ENCODE measurements at regions not wholly inside any gene's neighbourhood (a gene's known extent, or its start where the extent isn't known, plus 50 kb on each side); places are given as distances from the start of the nearest gene placed in this dataset.
A peak's percentile ranks its signal among the peaks of the same experiment; 100 is the strongest.
"Not testable (repeated sequence)": the region's sequence is repeated elsewhere in the genome, so short reads cannot be mapped to it uniquely, and the experiment has no call there.

DNA sequence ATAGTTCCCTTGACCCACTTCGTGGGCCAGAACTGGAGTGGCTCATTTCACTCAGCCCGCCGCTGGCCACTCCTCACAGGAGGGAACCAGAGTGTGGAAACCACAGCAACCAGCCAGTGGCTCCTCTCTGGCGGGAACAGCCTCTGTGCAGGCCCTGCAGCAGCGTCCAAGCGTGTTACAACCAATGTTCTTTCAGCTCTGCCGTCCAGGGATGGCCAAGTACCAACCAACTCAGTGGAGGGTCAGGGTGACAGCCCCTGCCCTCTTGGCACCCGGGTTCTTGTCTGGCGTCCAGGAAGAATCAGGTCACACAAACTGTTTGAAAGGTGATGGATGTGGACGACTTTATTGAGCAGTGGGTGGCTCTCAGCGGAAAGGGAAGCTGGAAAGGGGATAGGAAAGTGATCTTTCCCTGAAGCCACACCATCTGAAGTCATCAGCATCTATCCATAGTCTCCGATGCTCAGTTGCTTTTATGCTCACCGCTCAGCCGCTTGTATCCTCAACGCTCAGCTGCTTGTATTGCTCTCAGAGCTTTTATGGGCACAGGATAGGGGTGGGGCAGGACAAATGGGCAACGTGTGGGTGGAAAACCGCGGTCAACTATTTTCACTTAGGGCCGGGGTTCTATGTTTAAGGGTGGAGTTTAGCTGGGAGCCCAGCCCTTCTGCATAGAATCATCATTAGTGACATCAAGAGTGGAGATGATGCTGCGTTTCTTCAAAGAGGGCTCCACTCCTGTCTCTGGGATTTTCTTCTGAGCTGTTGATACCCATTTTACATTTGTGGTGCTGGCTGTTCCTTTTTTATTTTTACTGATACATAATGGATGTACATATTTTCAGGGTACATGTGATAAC lies 250.2 kb downstream of the RRAGC start:
- no peak for DNase-seq (ENCODE audit: low spot score)

DNA sequence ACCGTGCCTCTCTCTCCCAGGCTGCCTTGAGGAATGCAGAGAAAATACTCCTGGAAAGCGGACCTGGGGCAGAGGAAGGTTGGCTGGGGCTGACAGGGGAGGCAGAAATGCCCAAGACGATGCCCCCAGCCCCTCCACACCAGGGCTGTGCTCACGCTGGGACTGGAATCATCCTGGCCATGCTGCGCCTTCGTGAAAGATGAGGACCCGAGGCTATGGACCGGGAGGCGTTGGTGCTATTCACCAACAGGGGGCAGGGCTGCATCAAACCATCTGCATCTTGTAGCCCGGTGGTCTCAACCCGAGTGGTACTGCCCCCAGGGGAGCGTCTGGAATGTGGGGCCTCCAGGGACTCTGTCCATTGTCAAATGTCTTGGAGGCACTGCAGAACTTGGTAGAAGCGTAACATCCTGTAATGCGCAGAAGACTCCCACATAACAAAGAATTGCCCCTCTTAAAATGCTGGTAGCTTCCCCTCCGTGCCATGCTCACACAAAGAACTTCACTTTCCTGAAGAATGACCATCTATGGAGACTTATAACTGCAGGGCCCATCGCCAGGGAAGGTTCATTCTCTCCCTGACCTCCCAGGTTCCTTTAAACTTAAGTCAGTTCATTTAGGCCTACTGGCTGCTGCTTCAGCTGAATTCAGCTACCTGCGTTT lies 251.2 kb downstream of the RRAGC start:
- DNase-seq (ENCODE audit: low spot score), result no peak

DNA sequence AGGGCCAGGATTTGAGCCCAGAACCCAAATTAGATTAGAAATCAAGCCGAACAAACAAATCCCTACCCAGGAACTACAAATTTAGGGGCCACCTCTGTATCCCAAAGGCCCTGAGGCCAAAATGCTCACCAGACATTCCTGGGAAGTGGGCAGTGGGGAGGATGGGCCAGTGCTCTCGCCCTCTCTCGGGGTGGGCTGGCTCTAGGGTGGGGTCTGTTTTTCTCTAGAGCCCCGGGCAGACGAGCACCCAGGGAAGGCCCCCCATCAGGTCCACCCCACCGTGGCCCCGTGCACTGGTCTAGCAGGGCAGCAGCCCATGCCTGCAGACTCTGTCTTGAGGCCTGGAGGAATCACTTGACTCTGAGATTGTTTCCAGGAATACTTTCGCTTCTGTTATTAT lies 252.0 kb downstream of the RRAGC start:
- no peak for DNase-seq (ENCODE audit: low spot score)

DNA sequence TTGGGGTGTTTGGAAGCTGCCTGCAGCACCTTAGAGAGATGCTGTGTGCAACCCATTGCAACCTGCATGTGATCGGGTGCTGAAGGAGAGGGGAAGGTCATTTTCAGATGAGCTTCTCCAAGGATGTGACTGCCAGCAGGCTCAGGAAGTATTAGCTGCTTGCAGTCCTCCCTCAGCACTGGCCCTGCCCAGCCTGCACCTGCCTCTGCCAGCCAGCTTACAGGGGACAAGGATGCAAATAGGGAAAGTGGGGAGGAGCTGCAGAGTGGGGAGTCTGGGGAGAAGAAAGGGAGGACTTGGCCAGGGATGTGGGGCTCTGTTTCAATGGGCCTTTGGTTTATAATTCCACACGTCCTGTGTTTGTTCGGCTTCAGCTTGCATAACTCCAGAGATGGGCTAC lies 254.5 kb downstream of the RRAGC start:
- no peak for DNase-seq (ENCODE audit: low spot score)

DNA sequence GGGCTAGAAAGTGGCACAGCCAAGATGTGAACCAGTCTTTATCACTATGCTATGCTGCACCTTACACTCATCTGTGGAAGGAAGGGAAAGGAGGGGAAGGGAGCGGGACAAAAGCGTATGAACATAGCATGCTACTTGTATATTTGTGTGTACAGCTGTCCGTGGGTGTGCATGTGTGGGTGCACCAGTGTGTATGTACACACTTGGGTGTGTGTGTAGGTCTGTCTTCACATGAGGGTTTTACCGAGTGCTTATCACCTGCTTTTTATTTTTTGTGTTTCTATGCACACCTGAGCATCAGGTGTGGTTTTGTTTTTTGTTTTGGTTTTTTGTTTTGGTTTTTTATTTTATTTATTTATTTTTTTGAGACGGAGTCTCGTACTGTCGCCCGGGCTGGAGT lies 255.7 kb downstream of the RRAGC start:
- no peak for DNase-seq (ENCODE audit: low spot score)

DNA sequence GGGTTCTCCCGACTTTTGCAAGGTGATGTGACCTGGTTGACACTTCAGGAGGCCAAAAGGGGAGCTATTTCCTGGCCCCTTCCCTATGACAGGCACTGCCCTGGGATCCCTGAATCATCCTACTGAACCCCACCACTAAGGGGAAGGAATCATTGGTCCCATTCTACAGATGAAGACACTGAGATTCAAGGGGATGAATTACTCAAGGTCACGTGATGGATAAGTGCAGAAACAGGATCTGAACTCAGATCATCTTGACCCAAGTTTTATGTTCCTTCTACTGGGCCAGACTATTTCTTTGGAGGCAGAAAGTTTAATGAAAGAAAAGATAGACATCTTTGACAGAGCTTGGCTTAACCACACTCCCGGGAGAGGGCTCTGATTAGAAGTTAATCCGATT lies 258.7 kb downstream of the RRAGC start:
- no peak for DNase-seq (ENCODE audit: low spot score)

DNA sequence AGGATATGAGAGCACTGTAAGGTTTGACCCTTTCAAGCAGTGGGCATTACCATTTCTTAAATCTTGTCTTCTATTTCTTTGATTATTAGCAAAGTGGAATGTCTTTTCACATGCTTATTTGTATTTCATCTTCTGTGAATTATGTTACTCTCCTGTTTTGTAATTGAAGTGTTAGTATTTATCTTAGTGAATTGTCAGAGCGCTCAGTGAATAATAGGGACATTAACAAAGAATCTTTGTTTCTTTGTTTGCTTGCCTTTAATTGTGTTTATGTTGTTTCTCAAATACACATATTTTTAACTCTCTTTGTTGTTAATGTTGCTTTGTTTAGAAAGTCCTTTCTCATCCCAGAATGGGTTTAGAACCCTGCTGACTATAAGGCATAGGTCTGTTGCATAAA lies 259.3 kb downstream of the RRAGC start:
- no peak for DNase-seq (ENCODE audit: low spot score)

DNA sequence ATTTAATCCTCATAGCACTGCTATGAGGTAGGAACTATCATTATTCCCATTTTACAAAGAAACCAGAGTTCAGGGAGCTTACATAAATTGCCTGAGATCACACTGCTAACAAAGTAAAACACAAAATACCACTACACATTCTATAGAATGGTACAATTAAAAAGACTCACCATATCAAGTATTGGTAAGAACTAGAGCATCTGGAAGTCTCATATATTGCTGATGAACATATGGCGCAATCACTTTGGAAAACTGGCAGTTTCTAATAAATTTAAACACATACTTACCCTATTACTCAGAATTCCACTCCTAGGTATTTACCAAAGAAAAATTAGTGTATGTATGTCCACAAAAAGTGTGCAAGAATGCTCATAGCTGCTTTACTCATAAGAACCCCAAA lies 261.5 kb downstream of the RRAGC start:
- no peak for DNase-seq (ENCODE audit: low spot score)

DNA sequence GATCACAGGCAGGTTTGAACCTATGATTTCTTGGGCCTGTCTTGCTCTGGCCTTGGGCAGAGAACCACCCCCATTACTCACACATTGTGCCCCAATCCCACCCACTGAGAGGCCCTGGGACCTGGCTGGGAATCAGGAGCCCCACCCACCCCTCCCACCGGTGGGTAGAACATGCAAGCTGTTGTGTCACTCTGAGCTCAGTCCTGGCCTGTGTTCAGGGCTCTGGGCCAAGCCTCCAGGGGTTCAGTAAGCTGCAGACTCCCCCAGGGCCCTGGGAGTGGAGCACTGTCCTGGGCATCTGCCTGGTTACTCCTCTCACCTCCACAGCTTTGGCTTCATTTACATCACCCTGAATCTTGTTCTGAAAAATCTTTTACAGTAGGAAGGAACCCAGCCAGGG lies 270.5 kb downstream of the RRAGC start:
- DNase-seq (ENCODE audit: low spot score), result no peak

DNA sequence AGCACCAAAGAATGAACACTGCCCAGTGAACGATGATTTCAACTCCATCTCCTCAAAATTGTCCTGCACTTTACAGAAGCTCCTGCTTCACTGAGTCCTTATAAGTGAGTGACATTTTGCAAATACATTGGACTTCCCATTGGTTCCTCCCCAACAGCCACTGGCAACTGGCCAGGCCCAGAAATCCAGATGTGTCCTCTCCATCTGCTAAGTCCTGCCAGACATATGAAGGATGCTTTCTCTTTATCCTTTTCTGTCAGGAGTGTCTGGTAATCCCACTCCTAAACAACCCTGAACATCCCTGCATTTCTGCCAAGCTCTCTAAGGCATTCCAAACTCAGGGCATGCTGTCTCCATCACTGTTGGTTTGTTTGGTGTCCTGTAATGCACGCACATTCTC lies 271.8 kb downstream of the RRAGC start:
- no peak for DNase-seq (ENCODE audit: low spot score)

DNA sequence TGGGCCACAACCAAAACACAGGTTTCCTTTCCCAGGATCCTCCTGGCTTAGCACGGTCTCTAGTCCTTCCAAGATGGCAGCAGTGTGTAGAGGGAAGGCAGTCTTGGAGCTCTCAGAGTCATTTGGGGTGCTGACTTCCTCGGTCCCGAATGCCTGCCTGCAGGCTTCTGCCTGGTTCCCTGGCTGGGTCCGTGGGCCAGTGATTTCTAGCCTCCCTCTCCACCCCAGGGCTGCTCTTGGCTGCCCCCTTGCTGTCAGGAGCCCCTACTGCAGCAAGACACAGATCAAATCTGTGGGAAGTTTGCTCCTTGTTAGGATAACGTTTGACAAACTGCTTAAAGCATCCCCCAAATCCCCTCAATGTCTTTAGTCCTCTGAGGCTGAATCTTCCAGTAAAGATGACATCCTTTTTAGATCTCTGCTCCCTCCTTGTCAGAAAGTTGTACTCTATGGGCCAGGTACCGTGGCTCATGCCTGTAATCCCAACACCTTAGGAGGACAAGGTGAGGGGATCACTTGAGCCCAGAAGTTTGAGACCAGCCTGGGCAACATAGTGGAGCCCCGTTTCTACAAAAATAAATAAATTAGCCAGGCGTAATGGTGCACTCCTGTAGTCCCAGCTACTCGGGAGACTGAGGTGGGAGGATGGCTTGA lies 272.5 kb downstream of the RRAGC start:
- no peak for DNase-seq (ENCODE audit: low spot score)

DNA sequence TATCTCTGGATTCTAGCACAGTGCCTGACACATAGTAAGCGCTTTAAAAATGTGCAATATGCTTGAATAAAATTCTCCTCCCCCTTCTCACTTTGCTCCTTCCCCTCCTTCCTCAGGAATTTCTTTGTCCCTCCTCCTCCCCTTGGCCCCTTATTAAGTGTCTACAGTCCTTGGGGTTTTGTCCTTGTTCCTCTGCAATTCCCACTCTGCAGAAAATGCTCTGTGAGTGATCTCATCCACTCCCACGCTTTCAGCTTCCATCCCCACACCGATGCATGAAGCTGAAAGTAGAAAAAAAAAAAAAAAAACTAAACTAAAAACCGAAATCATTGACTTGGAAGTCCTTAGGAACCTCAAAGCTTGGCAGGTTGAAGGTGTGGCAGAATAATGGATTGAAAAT lies 273.6 kb downstream of the RRAGC start:
- peak; percentile 22 for DNase-seq (ENCODE audit: low spot score)

DNA sequence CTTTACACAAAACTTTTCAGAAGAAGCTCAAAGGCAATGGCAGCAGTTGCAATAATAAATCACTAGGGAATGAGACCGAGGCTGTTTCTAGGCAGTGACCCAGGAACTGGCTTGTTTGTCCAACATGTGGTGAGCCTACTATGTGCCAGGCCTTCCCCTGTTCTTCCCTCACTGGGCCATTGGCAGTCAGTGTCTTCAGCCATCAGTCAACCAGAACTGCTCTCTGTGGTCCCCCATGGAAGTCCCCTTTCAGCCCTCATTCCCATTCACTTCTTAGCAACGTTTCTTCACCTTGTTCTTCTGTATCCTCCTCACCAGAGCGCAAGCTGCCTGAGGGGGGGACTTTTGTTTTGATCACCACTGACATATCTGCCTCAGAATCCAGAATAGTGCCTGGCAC lies 274.1 kb downstream of the RRAGC start:
- peak; percentile 6 for DNase-seq (ENCODE audit: low spot score)

DNA sequence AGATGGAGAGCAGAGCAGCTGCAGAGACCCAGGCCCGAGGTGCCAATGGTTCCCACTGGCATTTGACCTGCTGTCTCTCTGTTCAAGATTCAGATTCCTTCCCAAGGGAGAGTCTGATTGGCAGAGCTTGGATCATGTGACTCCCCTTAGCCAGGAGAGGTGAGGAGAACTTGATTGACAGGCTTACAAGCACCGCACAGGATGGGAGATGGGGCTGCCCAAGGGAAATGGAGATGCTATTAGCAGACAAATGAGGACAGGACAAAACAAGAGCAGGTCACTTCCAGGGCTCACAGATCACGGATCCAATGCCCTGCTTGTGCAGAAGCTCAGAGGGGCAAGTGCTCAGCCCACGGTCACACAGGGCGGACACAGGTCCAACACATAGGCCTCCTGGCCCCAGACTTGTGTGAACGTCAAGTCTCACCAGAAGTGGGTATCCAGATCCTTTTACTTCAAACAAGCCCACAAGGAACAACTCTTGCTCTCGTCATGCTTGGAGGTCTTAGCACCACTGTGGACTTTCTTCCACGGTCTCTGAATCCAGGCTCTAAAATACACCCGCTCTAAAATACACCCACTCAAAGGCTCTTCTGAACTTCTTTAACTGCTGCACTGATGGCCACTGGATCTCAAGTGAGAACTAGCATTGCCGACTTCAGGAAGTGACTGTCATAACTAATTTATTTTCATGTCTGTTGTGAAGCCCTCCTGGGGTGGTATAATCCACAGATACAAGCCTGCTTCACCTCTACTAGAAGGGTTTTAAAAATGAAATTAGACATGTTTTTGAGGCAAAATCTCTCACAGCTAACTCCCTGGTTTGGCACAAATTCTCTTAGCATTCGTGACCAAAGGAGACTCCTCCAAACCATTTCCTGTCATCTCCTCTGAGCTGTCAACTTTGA lies 274.9 kb downstream of the RRAGC start:
- DNase-seq (ENCODE audit: low spot score), result peak; percentile 23

DNA sequence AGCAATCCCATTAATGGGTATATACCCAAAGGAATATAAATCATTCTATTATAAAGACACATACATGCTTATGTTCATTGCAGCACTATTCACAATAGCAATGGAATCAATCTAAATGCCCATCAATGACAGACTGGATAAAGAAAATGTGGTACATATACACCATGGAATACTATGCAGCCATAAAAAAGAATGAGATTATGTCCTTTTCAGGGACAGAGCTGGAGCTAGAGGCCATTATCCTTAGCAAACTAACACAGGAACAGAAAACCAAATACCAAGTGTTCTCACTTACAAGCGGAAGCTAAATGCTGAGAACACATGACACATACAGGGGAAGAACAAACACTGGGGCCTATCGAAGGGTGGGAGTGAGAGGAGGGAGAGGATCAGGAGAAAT lies 276.3 kb downstream of the RRAGC start:
- not testable (repeated sequence) for DNase-seq (ENCODE audit: low spot score)

DNA sequence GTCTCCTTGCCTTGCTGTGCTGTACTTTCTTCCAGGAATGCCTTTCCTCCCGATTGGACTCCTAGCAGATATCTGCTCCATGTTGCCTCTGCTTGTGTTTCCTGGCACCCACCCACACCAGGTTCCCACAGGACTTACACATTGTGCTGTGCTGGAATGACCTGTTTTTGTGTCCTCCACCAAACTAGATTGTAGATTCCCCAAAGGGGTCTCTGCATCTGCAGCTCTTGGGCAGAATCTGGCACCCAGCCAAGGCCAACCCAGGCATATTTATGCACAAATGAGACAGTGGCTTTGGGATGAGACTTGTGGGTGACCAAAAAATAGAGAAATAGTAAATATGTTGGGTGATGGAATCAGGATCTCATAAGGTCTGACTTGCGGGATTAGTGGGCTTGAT lies 278.2 kb downstream of the RRAGC start:
- peak; percentile 41 for DNase-seq (ENCODE audit: low spot score)

DNA sequence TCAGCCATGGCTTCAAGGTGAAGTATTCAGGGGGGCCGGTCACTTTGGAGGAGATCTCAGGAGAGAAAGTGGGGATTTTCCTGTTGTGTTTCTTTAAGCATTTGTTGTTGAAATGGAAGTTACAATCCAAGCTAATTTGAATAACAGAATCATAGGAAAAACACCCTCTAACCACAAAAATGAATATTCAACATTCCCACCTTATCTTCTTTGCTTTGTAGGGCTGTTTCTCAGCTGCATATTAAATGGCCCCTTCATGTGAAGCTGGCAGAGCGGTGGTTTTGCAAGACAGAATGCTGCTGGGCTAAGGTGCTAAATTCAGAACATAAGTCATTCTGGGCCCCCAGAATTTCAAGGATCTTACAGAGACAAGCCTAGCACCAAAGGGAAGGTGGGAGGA lies 279.0 kb downstream of the RRAGC start:
- DNase-seq (ENCODE audit: low spot score), result peak; percentile 3

DNA sequence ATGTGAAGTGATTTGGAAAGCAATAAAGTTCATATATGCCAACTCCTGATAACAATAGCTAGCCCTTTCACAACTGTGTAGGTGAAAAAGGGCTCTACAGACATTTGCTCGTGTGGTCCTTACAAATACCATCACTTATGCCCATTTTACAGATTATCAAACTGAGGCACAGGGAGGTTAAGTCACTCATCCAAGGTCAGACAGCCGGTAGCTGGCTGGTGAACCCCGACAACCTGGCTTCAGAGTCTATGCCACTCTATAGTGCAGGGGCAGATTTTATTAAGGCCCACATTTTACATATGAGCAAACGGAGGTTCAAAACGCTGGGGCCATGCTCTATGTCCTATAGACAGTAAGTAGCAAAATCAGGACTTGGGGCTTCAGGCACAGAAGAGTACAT lies 280.5 kb downstream of the RRAGC start:
- peak; percentile 26 for DNase-seq (ENCODE audit: low spot score)

DNA sequence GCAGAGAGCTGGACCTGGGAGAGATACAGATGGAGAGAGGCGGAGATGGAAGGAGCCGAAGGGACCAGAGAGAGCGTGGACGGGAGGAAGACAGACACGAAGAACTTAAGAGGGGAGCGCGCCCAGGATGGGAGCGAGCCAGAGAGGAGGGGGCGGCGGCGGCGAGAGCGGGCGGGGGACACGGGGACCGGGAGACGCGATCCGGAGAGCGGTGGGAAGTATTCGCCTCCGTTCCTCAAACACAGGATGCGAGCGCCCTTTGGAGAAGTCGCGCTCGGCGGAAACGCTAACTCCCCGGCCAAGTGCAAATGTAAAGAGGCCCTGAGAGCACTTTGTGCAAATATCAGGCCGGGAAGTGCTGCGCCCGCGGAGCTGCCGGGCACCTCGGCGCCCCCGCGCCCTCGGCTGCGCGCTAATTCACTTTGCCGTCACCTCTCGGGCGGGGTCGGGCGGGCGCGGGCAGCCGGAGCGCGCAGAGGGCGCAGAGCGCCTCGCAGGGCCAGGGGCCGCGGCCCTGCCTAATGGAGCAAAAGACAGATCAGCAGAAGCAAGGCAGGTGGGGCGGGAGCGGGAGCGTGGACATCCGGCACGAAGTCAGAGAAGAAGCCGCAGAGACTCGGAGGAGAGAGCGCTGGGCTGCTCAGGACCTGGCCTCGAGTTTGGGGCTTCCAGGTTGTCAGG lies 281.2 kb downstream of the RRAGC start:
- DNase-seq (ENCODE audit: low spot score), result peak; percentile 50

DNA sequence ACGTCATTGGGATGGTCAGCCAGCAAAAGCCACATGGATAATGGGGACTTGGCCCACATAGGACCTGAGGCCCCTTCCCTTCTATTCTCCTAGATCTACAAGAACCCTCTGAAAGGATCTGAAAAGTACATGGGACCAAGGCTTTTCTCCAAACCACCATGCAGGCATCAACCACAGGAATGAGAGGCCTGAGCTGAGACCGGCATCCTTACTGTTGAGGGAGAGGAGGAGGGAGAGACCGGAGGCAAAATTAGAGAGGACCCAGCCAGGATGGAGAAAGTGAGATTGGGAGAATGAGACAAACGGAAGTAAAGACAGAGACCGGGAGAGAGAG lies 281.7 kb downstream of the RRAGC start:
- DNase-seq (ENCODE audit: low spot score), result no peak

DNA sequence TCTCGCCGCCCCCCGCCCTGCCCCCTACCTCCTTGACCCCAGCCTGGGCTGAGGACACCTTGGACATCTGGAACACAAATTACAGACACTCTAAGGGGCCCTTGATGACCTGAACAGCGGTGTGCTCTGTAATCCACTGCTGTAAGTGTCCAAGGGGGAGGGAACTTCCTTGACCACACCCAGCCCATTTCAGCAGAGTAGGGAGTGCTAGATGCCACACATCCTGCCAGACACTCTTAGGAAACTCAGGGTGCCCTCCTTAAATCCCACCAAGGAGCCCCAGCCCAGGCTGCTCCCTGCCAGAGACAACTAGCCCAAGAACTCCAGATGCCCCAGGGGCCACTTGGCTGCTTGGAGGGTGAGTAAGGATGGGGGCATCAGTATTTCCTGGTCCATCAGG lies 282.2 kb downstream of the RRAGC start:
- DNase-seq (ENCODE audit: low spot score), result peak; percentile 40

DNA sequence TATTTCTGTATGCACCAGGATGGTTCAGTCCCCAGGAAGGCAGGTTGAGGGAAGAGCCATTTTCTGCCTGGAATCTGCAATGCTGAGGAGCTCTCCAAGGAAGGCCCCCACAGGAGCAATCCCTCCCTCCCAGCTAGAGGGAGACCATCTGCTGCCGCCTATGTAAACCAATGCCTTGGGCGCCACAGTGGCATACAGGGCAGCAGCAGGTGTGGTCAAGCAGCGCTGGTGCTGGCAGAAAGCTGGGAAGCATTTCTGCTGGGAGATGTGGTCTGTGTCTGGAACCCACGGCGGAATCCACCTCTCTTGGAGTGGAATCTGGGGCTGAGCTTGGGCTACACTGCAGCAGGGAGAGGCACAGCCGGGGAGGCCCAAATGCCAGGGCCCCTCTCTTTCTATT lies 283.3 kb downstream of the RRAGC start:
- peak; percentile 60 for DNase-seq (ENCODE audit: low spot score)

Data from left forelimb (tissue), 1 donor.